ENCODE measurements at regions not wholly inside any gene's neighbourhood (a gene's known extent, or its start where the extent isn't known, plus 50 kb on each side); places are given as distances from the start of the nearest gene placed in this dataset.

GRCh38 chr10:58996866-58997265, 179.6 kb upstream of the PHYHIPL start:
- TF ChIP-seq POLR2A (IDR thresholded peaks at IDR 0.05) (no peak), CTCF (IDR thresholded peaks at IDR 0.05) (no peak)
